K562 (cell line): ENCODE measurements at regions not wholly inside any gene's neighbourhood (a gene's known extent, or its start where the extent isn't known, plus 50 kb on each side); places are given as distances from the start of the nearest gene placed in this dataset.

Experiments
- TF ChIP-seq, protein P1 (sequence below): fragments of 200-600 bp; sonication (generic); IDR thresholded peaks from one replicate; pipeline ENCODE4 v1.6.1; 2012; ENCODE audit warnings: mild to moderate bottlenecking, low read depth, low read length, inconsistent platforms

- TF ChIP-seq, protein P1, sequence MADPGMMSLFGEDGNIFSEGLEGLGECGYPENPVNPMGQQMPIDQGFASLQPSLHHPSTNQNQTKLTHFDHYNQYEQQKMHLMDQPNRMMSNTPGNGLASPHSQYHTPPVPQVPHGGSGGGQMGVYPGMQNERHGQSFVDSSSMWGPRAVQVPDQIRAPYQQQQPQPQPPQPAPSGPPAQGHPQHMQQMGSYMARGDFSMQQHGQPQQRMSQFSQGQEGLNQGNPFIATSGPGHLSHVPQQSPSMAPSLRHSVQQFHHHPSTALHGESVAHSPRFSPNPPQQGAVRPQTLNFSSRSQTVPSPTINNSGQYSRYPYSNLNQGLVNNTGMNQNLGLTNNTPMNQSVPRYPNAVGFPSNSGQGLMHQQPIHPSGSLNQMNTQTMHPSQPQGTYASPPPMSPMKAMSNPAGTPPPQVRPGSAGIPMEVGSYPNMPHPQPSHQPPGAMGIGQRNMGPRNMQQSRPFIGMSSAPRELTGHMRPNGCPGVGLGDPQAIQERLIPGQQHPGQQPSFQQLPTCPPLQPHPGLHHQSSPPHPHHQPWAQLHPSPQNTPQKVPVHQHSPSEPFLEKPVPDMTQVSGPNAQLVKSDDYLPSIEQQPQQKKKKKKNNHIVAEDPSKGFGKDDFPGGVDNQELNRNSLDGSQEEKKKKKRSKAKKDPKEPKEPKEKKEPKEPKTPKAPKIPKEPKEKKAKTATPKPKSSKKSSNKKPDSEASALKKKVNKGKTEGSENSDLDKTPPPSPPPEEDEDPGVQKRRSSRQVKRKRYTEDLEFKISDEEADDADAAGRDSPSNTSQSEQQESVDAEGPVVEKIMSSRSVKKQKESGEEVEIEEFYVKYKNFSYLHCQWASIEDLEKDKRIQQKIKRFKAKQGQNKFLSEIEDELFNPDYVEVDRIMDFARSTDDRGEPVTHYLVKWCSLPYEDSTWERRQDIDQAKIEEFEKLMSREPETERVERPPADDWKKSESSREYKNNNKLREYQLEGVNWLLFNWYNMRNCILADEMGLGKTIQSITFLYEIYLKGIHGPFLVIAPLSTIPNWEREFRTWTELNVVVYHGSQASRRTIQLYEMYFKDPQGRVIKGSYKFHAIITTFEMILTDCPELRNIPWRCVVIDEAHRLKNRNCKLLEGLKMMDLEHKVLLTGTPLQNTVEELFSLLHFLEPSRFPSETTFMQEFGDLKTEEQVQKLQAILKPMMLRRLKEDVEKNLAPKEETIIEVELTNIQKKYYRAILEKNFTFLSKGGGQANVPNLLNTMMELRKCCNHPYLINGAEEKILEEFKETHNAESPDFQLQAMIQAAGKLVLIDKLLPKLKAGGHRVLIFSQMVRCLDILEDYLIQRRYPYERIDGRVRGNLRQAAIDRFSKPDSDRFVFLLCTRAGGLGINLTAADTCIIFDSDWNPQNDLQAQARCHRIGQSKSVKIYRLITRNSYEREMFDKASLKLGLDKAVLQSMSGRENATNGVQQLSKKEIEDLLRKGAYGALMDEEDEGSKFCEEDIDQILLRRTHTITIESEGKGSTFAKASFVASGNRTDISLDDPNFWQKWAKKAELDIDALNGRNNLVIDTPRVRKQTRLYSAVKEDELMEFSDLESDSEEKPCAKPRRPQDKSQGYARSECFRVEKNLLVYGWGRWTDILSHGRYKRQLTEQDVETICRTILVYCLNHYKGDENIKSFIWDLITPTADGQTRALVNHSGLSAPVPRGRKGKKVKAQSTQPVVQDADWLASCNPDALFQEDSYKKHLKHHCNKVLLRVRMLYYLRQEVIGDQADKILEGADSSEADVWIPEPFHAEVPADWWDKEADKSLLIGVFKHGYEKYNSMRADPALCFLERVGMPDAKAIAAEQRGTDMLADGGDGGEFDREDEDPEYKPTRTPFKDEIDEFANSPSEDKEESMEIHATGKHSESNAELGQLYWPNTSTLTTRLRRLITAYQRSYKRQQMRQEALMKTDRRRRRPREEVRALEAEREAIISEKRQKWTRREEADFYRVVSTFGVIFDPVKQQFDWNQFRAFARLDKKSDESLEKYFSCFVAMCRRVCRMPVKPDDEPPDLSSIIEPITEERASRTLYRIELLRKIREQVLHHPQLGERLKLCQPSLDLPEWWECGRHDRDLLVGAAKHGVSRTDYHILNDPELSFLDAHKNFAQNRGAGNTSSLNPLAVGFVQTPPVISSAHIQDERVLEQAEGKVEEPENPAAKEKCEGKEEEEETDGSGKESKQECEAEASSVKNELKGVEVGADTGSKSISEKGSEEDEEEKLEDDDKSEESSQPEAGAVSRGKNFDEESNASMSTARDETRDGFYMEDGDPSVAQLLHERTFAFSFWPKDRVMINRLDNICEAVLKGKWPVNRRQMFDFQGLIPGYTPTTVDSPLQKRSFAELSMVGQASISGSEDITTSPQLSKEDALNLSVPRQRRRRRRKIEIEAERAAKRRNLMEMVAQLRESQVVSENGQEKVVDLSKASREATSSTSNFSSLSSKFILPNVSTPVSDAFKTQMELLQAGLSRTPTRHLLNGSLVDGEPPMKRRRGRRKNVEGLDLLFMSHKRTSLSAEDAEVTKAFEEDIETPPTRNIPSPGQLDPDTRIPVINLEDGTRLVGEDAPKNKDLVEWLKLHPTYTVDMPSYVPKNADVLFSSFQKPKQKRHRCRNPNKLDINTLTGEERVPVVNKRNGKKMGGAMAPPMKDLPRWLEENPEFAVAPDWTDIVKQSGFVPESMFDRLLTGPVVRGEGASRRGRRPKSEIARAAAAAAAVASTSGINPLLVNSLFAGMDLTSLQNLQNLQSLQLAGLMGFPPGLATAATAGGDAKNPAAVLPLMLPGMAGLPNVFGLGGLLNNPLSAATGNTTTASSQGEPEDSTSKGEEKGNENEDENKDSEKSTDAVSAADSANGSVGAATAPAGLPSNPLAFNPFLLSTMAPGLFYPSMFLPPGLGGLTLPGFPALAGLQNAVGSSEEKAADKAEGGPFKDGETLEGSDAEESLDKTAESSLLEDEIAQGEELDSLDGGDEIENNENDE: no peak
- TF ChIP-seq, all 486 proteins: peak for 0
Measured at GRCh38 chr22:42192547-42192946, 61.9 kb upstream of the CYP2D6 start (continued).
